HL-60 (cell line): ENCODE measurements at regions not wholly inside any gene's neighbourhood (a gene's known extent, or its start where the extent isn't known, plus 50 kb on each side); places are given as distances from the start of the nearest gene placed in this dataset.

Source experiments
- DNase-seq, 2 experiments: peaks; one replicate each; pipeline ENCODE4 v3.0.0-alpha.2; 2010 to 2020; ENCODE audit warnings: low read depth in 1 of 2, low spot score in 1 of 2
- H3K27ac ChIP-seq: fragments of 250-450 bp; sonication (Bioruptor Pico); replicated peaks from 2 replicates; pipeline ENCODE4 v1.5.1; 2020; ENCODE audit warnings: mild to moderate bottlenecking, moderate library complexity
- H3K27me3 ChIP-seq: fragments of 250-450 bp; sonication (Bioruptor Pico); 2 replicates; pipeline ENCODE4 v1.5.1; 2021; ENCODE audit warnings: mild to moderate bottlenecking, moderate library complexity; ENCODE audit not compliant: insufficient read depth, poor library complexity, severe bottlenecking
- H3K4me3 ChIP-seq: replicated peaks from 2 replicates; pipeline ENCODE4 v1.5.1; 2011; ENCODE audit warnings: mild to moderate bottlenecking, control low read depth, low read length; ENCODE audit not compliant: insufficient read depth
- CTCF ChIP-seq: IDR thresholded peaks from one replicate; pipeline ENCODE4 v1.5.1; 2011; ENCODE audit warnings: low read length, control low read depth, inconsistent platforms; ENCODE audit not compliant: insufficient read depth
- GABPA ChIP-seq: IDR thresholded peaks from 2 replicates; pipeline ENCODE4 v1.6.1; 2012; ENCODE audit warnings: low read depth
- POLR2AphosphoS5 ChIP-seq: IDR thresholded peaks from 2 replicates; pipeline ENCODE4 v1.6.1; 2012; ENCODE audit warnings: low read depth
- SPI1 ChIP-seq: IDR thresholded peaks from 2 replicates; pipeline ENCODE4 v1.6.1; 2012; ENCODE audit warnings: low read depth, mild to moderate bottlenecking, borderline replicate concordance
- TF ChIP-seq, protein P1 (sequence below): IDR thresholded peaks from 2 replicates; pipeline ENCODE4 v1.6.1; 2012; ENCODE audit warnings: low read depth; ENCODE audit not compliant: insufficient replicate concordance

DNA sequence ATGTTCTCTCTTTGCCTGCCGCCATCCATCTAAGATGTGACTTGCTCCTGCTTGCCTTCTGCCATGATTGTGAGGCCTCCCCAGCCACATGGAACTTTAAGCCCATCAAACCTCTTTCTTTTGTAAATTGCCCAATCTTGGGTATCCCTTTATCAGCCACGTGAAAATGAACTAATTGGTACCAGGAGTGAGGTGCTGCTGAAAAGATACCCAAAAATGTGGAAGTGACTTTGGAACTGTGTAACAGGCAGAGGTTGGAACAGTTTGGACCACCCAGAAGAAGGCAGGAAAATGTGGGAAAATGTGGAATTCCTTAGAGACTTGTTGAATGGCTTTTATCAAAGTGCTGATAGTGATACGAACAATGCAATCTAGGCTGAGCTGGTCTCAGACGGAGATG, 694.9 kb downstream of the FRK start:
- DNase-seq: no peak
- no peak overlapping the region for H3K27ac ChIP-seq
- TF ChIP-seq GABPA: no peak
- no peak for TF ChIP-seq POLR2AphosphoS5
- TF ChIP-seq CTCF: no peak
- TF ChIP-seq SPI1: no peak
- TF ChIP-seq, protein P1, sequence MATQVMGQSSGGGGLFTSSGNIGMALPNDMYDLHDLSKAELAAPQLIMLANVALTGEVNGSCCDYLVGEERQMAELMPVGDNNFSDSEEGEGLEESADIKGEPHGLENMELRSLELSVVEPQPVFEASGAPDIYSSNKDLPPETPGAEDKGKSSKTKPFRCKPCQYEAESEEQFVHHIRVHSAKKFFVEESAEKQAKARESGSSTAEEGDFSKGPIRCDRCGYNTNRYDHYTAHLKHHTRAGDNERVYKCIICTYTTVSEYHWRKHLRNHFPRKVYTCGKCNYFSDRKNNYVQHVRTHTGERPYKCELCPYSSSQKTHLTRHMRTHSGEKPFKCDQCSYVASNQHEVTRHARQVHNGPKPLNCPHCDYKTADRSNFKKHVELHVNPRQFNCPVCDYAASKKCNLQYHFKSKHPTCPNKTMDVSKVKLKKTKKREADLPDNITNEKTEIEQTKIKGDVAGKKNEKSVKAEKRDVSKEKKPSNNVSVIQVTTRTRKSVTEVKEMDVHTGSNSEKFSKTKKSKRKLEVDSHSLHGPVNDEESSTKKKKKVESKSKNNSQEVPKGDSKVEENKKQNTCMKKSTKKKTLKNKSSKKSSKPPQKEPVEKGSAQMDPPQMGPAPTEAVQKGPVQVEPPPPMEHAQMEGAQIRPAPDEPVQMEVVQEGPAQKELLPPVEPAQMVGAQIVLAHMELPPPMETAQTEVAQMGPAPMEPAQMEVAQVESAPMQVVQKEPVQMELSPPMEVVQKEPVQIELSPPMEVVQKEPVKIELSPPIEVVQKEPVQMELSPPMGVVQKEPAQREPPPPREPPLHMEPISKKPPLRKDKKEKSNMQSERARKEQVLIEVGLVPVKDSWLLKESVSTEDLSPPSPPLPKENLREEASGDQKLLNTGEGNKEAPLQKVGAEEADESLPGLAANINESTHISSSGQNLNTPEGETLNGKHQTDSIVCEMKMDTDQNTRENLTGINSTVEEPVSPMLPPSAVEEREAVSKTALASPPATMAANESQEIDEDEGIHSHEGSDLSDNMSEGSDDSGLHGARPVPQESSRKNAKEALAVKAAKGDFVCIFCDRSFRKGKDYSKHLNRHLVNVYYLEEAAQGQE: no peak
- H3K4me3 ChIP-seq: no peak overlapping the region
- H3K27me3 ChIP-seq: no peaks in the 10 kb centered on the region

DNA sequence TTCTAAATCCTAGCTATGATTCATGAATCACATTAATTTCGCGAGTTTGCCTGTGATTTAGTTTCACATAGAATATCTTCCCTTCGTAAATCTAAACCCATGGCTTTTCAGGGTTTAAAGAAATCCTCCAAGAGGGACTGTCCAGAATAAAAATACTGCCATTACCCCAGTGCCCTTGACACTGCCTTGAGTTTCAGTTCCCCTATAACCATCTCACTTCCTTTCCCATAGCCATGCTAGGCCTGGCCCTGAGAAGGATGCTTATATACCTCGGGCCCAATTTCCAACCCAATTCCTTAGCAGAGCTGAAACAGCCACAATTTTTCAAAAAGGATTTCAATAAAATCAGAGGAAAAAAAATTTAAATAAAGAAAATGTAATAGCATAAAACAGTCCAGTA, 697.3 kb downstream of the FRK start:
- Histone ChIP-seq H3K27me3 (no peaks in the 10 kb centered on the region), H3K4me3 (no peak overlapping the region), H3K27ac (no peak overlapping the region)
- TF ChIP-seq SPI1 (no peak), CTCF (no peak), POLR2AphosphoS5 (no peak), GABPA (no peak)
- TF ChIP-seq, protein P1: no peak
- DNase-seq: no peak

DNA sequence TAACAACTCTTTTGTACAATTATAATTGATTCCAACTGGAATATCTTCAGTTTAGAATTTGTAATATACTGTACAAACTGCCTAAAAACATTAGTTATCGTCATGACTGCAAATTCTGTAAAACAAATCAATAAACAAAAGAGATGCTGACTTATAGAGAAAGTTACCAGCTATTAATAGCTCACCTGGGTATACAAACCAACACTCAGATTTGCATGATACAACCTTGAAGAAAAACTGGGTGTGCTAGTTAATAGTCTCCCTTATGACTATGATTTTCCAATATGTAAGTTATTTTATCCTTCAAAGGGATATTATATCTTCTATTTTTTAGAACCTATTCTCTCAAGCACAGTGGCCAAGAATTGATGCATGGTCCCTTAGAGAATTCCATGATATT, 698.5 kb downstream of the FRK start:
- Histone ChIP-seq H3K27me3 (no peaks in the 10 kb centered on the region), H3K27ac (no peak overlapping the region), H3K4me3 (no peak overlapping the region)
- no peak for TF ChIP-seq POLR2AphosphoS5
- no peak for TF ChIP-seq CTCF
- no peak for TF ChIP-seq SPI1
- TF ChIP-seq GABPA: no peak
- TF ChIP-seq, protein P1: no peak
- no peak for DNase-seq
